GM12875 (cell line): ENCODE measurements at regions not wholly inside any gene's neighbourhood (a gene's known extent, or its start where the extent isn't known, plus 50 kb on each side); places are given as distances from the start of the nearest gene placed in this dataset.

ENCODE experiments used
- H3K4me3 ChIP-seq: one replicate; pipeline ENCODE4 v1.5.1; 2011; ENCODE audit warnings: low read depth, low read length, control low read depth
- TF ChIP-seq, protein P1 (sequence below): IDR thresholded peaks from 2 replicates; pipeline ENCODE4 v1.5.1; 2011; ENCODE audit warnings: low read depth, mild to moderate bottlenecking, control low read depth, inconsistent platforms, low read length, moderate library complexity, borderline replicate concordance; ENCODE audit not compliant: insufficient read depth

DNA sequence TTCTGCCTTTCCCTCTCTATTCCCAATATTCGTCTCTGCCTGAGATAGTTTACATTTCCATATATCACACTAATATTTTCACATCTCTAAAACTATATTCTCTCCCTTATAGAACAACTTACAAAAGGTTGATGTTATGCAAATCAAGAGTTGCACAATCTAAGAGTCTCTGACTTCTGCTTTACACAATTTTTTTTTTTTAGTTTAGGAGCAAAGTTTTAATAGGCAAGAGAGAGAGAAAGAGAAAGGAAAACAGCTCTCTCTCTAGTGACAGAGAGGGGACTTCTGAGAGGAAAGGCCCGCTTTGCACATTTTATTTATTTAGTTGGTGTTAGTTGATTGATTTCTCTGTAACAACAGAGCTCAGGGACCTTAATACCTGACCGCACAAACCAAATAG is 380.2 kb downstream of the TXNL1 start:
- TF ChIP-seq, protein P1, sequence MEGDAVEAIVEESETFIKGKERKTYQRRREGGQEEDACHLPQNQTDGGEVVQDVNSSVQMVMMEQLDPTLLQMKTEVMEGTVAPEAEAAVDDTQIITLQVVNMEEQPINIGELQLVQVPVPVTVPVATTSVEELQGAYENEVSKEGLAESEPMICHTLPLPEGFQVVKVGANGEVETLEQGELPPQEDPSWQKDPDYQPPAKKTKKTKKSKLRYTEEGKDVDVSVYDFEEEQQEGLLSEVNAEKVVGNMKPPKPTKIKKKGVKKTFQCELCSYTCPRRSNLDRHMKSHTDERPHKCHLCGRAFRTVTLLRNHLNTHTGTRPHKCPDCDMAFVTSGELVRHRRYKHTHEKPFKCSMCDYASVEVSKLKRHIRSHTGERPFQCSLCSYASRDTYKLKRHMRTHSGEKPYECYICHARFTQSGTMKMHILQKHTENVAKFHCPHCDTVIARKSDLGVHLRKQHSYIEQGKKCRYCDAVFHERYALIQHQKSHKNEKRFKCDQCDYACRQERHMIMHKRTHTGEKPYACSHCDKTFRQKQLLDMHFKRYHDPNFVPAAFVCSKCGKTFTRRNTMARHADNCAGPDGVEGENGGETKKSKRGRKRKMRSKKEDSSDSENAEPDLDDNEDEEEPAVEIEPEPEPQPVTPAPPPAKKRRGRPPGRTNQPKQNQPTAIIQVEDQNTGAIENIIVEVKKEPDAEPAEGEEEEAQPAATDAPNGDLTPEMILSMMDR: no peak
- H3K4me3 ChIP-seq: no peak overlapping the region

- H3K4me3 ChIP-seq: no peak overlapping the region
- TF ChIP-seq, protein P1: no peak
Observed at GRCh38 chr18:56257205-56257604, 381.2 kb downstream of the TXNL1 start.

GRCh38 chr18:56256659-56257058 is 381.7 kb downstream of the TXNL1 start:
- no peak overlapping the region for H3K4me3 ChIP-seq
- TF ChIP-seq, protein P1: no peak

DNA sequence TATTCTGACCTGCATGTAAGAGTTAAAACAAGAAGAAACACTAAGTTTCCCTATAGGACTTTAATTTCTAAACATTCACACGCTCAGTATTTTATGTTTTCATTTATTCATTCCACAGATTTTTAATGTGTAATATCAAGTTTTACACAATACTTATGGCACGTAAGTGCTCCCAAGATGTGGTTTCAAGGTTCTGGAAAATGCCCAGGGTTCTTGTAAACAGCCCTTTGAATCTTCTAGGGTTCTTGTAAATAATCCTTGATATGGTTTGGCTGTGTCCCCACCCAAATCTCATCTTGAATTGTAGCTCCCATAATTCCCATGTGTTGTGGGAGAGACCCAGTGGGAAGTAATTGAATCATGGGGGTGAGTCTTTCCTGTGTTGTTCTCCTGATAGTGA is 383.0 kb downstream of the TXNL1 start:
- TF ChIP-seq, protein P1: no peak
- no peak overlapping the region for H3K4me3 ChIP-seq

DNA sequence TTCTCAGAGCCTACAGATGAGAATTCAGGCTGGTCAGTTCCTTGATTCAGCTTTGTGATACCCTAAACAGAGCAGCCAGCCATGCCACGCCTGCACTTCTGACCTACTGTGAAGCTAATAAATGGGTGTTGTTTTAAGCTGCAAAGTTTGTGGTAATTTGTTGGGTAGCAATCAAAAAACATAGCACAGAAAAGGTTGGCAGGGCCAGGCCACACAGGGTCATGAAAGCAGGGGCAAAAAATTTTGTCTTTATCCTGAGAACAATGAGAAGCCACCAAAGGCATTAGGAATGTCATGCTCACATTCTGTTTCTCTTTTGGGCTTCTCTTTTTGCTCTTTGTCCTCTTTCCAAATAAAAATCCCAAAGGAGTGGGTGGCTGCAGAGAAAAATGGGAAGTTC is 385.9 kb downstream of the TXNL1 start:
- no peak overlapping the region for H3K4me3 ChIP-seq
- TF ChIP-seq, protein P1: no peak

- no peak overlapping the region for H3K4me3 ChIP-seq
- TF ChIP-seq, protein P1: no peak
Observed at GRCh38 chr18:56248610-56249235, 389.7 kb downstream of the TXNL1 start.

- no peak overlapping the region for H3K4me3 ChIP-seq
- TF ChIP-seq, protein P1: no peak
Observed at GRCh38 chr18:56246916-56247315, 391.5 kb downstream of the TXNL1 start.
